HUES64 (cell line): ENCODE measurements at regions not wholly inside any gene's neighbourhood (a gene's known extent, or its start where the extent isn't known, plus 50 kb on each side); places are given as distances from the start of the nearest gene placed in this dataset.

Experiments
- H3K27ac ChIP-seq: 2 replicates; pipeline ENCODE4 v1.7.0; 2013; ENCODE audit warnings: low read depth, low read length, inconsistent platforms
- H3K27me3 ChIP-seq: 2 replicates; pipeline ENCODE4 v1.6.1; 2013; ENCODE audit warnings: mild to moderate bottlenecking, low read length; ENCODE audit not compliant: insufficient read depth
- H3K36me3 ChIP-seq: 2 replicates; pipeline ENCODE4 v1.6.1; 2013; ENCODE audit warnings: mild to moderate bottlenecking, low read length; ENCODE audit not compliant: insufficient read depth
- H3K4me1 ChIP-seq: 2 replicates; pipeline ENCODE4 v1.6.1; 2013; ENCODE audit warnings: mild to moderate bottlenecking, low read length, moderate library complexity; ENCODE audit not compliant: insufficient read depth
- H3K4me3 ChIP-seq: 2 replicates; pipeline ENCODE4 v1.5.1; 2013; ENCODE audit warnings: mild to moderate bottlenecking, low read length, moderate library complexity
- H3K9ac ChIP-seq: 2 replicates; pipeline ENCODE4 v1.6.1; 2013; ENCODE audit warnings: mild to moderate bottlenecking, low read depth, low read length
- H3K9me3 ChIP-seq: 2 replicates; pipeline ENCODE4 v1.6.1; 2013; ENCODE audit warnings: low read depth, low read length; ENCODE audit not compliant: insufficient read depth
- WGBS: fragments of 150-250, 120-280 bp; methylation state at CpG from one replicate; pipeline ENCODE4 v1.1.7; 2013; ENCODE audit warnings: missing lambda C conversion rate; 5-methylcytosine and 5-hydroxymethylcytosine counted together

DNA sequence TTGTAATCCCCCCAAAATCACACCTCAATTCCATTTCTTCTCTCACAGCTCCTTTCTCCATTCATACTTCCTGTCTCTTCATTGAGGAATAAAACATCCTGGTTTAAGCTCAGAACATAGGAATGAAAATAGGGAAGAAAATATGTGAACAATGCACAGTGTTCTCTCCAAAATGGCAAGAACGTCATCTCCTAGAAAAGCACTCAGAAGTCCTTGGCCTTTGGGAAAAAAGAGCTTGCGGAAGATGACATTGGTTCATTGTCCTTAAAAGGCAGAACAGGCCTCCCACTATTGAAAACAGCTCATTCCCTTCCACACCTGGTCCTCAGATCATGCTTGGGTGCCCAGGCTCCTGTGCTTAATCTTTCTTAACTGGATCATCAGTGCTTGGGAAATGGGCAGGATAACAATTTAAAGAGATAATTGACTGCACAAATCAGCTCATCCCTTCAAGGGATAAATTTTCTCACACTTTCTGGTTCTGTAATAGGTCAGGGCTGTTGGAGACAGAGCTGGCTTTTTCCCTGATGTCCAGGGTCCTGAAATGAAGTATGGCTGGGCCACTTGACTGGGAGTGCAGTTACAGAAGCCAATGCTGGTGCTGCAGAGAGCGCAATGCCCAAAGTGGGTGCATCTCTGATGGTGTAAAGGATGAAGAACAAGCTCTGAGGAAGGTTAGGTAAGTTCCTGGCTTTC lies 69.2 kb downstream of the MARCHF4 start:
- WGBS, result 92% methylated on average over 3 of the region's 3 CpGs
- no peak overlapping the region for H3K4me3 ChIP-seq
- no peaks in the 10 kb centered on the region for H3K27me3 ChIP-seq
- H3K4me1 ChIP-seq, result peaks cover 24% of the 10 kb centered on the region
- no peaks in the 10 kb centered on the region for H3K9me3 ChIP-seq
- H3K27ac ChIP-seq, result no peak overlapping the region
- no peaks in the 10 kb centered on the region for H3K36me3 ChIP-seq
- H3K9ac ChIP-seq, result no peak overlapping the region

DNA sequence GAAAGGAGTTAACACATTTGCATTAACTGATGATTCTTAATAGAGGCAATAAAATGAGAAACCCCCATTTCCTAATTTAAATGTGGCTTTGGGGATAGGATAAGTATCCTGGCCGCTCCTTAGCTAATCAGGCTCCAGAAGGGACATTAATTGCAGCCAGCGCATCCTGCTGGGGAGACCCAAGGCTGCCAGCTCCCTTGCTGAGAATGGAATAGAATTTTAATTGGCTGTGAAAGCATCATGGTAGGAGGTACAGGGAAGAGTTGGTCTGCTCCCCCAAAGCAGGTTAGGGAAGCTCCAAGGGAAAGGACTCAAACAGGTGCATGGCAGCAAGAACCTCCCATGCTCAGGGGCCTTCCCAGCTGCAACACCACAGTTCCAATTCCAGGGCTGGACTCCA lies 71.4 kb downstream of the MARCHF4 start:
- H3K4me3 ChIP-seq, result no peak overlapping the region
- 56% methylated on average over 2 of the region's 2 CpGs for WGBS
- no peak overlapping the region for H3K27ac ChIP-seq

DNA sequence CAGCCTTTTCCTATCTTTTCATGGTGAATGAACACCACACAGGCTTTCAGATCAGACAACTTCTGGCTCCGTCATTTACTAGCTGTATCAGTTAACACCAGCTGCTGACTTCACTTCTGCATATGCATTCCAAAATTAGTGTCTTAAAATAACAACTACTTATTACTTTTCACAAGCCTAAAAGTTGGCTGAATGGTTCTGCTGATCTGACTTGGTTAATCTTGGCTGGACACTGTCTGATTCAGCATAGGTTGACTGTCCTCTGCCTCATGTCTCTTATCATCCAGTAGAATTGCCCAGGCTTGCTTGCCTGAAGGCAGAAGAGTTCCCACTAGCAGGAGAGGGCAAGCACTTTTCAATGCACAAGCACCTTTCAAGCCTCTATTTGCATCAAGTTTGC lies 72.7 kb downstream of the MARCHF4 start:
- Histone ChIP-seq H3K4me3 (no peak overlapping the region), H3K27ac (no peak overlapping the region), H3K9me3 (no peaks in the 10 kb centered on the region), H3K36me3 (no peaks in the 10 kb centered on the region), H3K27me3 (no peaks in the 10 kb centered on the region), H3K9ac (no peak overlapping the region), H3K4me1 (peaks cover 24% of the 10 kb centered on the region)
- 75% methylated on average over 1 of the region's 1 CpG for WGBS

More for the DNA sequence above, 71.4 kb downstream of the MARCHF4 start:
- Histone ChIP-seq H3K4me1 (peaks cover 24% of the 10 kb centered on the region), H3K9me3 (no peaks in the 10 kb centered on the region), H3K9ac (no peak overlapping the region), H3K36me3 (no peaks in the 10 kb centered on the region), H3K27me3 (no peaks in the 10 kb centered on the region)

DNA sequence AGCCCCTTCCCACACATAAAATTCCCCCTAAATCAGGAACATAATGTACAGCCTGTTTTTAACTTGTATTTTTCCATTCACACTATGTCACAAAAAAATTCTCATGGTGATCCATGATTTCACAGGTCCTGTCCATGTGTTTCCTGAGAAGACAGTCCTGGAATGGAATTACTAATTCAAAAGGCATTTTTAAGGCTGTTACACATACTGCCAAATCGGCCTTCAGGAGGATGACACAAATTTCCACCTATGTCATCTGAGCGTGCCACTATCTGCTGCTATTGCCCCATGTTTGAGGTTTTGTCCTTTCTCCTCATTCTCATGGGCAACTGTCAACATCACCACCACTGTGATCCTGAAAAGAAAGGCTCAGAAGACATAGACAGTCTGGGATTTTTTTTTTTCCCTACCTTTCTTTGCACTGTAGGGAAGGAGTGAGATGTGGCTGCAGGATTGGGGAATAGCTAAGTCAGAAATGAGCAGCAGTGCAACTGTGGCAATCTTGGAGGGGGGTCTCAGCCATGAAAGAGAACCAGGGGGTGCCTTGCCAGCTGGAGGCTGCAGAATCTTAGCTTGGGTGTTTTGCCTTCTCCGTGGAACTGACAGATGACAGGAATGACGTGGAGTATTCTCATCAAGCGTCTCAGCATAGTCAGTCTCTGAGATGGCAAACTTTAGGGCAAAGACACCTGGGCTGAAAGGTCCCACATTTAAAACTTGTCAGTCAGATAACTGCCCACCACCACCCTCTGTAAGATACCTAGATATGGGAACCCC lies 73.4 kb downstream of the MARCHF4 start:
- 89% methylated on average over 5 of the region's 5 CpGs for WGBS
- no peak overlapping the region for H3K27ac ChIP-seq
- no peak overlapping the region for H3K9ac ChIP-seq

DNA sequence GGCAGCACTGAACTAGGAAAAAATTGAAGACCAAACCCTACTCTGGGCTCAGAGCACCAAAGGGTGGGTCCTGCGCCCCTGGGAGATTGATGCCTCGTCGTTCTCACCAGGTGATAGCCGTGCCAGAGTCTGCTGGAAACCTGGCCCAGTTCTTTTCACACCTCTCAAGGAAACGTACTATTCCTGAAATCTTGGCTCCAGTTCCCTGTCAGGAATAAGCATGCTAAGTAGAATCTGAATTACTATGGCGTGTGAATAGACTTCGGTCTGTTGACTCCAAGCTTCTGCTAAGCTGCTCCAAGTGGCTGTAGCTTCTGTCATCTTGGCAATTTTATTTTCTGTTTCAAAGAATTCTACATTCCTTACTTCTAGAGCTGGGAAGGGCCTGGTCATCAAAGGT lies 75.4 kb downstream of the MARCHF4 start:
- WGBS, result 91% methylated on average over 7 of the region's 7 CpGs
- H3K9ac ChIP-seq, result no peak overlapping the region
- H3K4me3 ChIP-seq, result no peak overlapping the region
- peaks cover 32% of the 10 kb centered on the region for H3K4me1 ChIP-seq
- no peaks in the 10 kb centered on the region for H3K27me3 ChIP-seq
- H3K36me3 ChIP-seq, result no peaks in the 10 kb centered on the region
- H3K9me3 ChIP-seq, result no peaks in the 10 kb centered on the region
- H3K27ac ChIP-seq, result no peak overlapping the region

More for the DNA sequence above, 73.4 kb downstream of the MARCHF4 start:
- H3K4me3 ChIP-seq, result no peak overlapping the region
- no peaks in the 10 kb centered on the region for H3K27me3 ChIP-seq
- no peaks in the 10 kb centered on the region for H3K36me3 ChIP-seq
- H3K9me3 ChIP-seq, result no peaks in the 10 kb centered on the region
- peaks cover 24% of the 10 kb centered on the region for H3K4me1 ChIP-seq

DNA sequence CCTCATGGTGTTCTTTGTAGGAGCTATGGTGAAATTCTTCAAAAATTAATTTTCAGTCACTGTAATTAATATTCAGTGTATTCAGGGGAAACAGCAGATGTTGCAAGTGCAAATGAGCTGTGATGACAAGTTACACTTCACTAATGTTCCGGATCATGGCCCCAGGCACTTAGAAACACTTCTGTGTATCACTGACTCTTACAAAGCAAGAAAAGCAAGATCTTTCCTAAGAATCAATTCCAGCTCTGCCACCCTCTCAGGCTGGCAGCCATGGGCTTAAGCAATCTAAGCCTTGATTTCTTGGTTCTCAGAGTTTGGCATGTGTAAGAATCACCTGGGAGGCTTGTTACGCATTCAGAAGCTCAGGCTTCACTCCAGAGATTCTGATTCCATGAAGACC lies 78.0 kb downstream of the MARCHF4 start:
- no peak overlapping the region for H3K9ac ChIP-seq

DNA sequence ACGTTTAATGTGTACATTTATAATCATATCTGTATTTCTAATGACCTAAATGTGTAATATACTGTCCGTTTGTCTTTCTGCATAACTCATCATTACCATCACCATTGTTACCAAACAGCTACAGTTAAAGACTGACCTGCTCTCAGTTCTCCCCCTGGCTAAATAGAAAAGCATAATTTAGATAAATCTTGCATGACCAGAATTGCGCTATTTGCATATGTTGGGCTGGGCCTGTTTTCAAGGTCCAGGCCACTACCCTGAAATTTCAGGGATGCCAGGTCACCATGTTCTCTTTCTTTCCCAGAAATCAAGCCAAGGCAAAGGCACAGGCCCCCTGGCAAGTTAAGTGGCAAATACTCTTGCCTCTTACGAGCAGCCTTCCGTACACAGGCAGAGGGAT lies 78.4 kb downstream of the MARCHF4 start:
- Histone ChIP-seq H3K9ac (no peak overlapping the region), H3K27ac (no peak overlapping the region), H3K4me3 (no peak overlapping the region), H3K4me1 (peaks cover 16% of the 10 kb centered on the region), H3K36me3 (no peaks in the 10 kb centered on the region), H3K9me3 (no peaks in the 10 kb centered on the region), H3K27me3 (no peaks in the 10 kb centered on the region)
- WGBS, result 96% methylated on average over 4 of the region's 5 CpGs

More for the DNA sequence above, 78.0 kb downstream of the MARCHF4 start:
- no peak overlapping the region for H3K27ac ChIP-seq
- H3K36me3 ChIP-seq, result no peaks in the 10 kb centered on the region
- no peak overlapping the region for H3K4me3 ChIP-seq
- no peaks in the 10 kb centered on the region for H3K9me3 ChIP-seq
- 97% methylated on average over 2 of the region's 2 CpGs for WGBS
- H3K27me3 ChIP-seq, result no peaks in the 10 kb centered on the region
- H3K4me1 ChIP-seq, result peaks cover 17% of the 10 kb centered on the region

DNA sequence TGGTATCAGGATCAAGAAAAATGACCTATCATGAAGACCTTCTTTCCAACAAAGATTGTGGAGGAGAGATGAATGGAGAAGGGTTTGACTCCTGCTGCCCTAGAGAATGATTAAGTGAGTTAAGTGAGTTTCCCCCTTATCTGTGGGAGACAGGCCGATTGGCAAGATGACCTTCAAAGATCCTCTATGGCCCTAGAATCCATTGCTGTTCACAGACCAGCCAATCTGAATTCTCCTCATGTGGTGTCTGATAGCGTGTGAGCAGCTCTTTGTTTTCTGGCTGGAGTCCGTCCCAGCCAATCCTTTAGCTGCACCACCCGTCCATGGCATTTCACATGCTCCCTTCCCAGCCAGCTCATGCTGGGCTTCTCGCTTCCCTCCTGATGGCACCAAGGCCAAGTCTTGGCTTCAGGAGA lies 79.4 kb downstream of the MARCHF4 start:
- no peak overlapping the region for H3K27ac ChIP-seq

DNA sequence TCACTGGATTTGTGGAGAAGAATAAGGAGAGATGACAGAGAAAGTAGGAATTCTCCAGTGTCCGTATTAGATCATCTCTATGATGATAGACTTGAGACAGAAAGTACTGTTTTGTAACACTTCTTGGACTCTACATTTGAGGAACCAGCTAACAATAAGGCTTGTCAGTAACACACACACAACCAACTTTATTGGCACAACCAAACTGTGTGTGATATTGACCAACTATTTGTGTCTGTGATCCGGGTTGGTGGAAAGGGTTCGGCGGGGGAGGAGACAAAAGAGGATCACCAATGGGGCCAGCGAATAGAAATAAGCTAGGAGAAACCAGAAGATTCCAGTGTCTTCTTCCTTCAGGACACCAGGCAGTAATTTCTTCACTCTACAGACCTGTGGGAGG lies 79.8 kb downstream of the MARCHF4 start:
- Histone ChIP-seq H3K9me3 (no peaks in the 10 kb centered on the region), H3K4me3 (no peak overlapping the region), H3K4me1 (peaks cover 22% of the 10 kb centered on the region), H3K36me3 (no peaks in the 10 kb centered on the region), H3K27me3 (no peaks in the 10 kb centered on the region), H3K9ac (no peak overlapping the region), H3K27ac (no peak overlapping the region)
- 97% methylated on average over 5 of the region's 5 CpGs for WGBS

More for the DNA sequence above, 79.4 kb downstream of the MARCHF4 start:
- H3K4me3 ChIP-seq, result no peak overlapping the region
- H3K36me3 ChIP-seq, result no peaks in the 10 kb centered on the region
- peaks cover 22% of the 10 kb centered on the region for H3K4me1 ChIP-seq
- 79% methylated on average over 5 of the region's 5 CpGs for WGBS
- no peak overlapping the region for H3K9ac ChIP-seq
- no peaks in the 10 kb centered on the region for H3K27me3 ChIP-seq
- H3K9me3 ChIP-seq, result no peaks in the 10 kb centered on the region

DNA sequence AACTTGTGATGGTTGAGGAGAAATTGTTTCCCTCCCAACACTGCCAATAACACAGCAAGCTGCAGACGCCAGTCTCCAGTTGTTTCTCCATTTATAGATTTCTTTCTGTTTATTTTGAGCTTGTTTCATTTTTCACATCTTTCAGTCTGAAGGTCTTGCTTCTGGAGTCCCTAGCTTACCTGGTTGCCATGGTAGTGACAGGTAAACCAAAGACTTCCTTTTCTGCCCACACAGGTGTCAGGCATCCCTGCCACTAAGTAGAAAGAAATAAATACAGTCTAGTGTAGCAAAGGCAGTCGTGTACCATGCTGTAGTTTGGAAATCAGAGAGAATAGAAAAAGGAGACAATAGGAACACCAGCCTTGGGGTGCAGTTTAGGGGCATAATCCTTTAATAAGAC lies 82.8 kb downstream of the MARCHF4 start:
- Histone ChIP-seq H3K4me3 (no peak overlapping the region), H3K27me3 (no peaks in the 10 kb centered on the region), H3K9me3 (no peaks in the 10 kb centered on the region), H3K4me1 (peaks cover 42% of the 10 kb centered on the region), H3K27ac (no peak overlapping the region), H3K9ac (no peak overlapping the region), H3K36me3 (no peaks in the 10 kb centered on the region)
- 40% methylated on average over 2 of the region's 2 CpGs for WGBS

DNA sequence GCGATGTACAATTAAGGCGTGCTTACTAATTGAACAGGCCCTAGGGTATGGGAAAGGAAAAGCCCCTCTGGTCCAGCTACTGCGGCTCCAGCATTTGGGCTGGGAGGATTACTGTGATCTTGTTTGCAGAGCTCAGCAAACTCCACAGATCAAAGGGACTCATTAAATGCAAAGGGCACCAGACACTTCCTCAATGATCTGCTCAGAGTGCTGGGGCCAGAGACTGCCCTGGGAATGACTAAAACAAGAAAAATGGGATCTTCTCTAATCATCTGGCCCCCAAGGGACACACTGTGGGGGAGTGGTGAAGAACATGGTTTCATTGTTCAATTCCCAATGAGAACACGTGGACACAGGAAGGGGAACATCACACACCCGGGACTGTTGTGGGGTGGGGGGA lies 85.0 kb downstream of the MARCHF4 start:
- no peak overlapping the region for H3K4me3 ChIP-seq
- no peak overlapping the region for H3K27ac ChIP-seq
- H3K9ac ChIP-seq, result no peak overlapping the region
- WGBS, result 45% methylated on average over 5 of the region's 5 CpGs
- H3K9me3 ChIP-seq, result no peaks in the 10 kb centered on the region
- H3K4me1 ChIP-seq, result peaks cover 40% of the 10 kb centered on the region
- H3K27me3 ChIP-seq, result no peaks in the 10 kb centered on the region
- no peaks in the 10 kb centered on the region for H3K36me3 ChIP-seq
